ENCODE measurements at regions not wholly inside any gene's neighbourhood (a gene's known extent, or its start where the extent isn't known, plus 50 kb on each side); places are given as distances from the start of the nearest gene placed in this dataset.

DNA sequence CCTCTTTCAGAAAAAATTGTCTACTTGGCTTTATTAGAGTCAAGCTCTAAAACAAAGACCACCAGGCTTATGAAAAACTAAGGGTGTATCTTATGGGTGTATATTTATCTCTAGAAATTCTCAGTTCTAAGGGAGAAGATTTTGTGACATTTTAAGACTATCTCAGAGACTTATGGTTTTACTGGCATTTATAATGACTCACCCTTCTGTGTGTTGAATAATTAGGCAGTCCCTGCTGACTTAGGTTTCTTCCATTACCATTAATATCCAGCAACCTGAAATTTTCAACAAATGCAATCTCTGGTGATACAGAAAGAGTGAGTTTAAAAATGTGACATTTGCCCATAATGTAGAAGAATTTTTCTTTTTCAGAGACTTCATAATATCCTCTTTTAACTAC, 1015.0 kb upstream of the AGA start:
- TF ChIP-seq, protein P1, sequence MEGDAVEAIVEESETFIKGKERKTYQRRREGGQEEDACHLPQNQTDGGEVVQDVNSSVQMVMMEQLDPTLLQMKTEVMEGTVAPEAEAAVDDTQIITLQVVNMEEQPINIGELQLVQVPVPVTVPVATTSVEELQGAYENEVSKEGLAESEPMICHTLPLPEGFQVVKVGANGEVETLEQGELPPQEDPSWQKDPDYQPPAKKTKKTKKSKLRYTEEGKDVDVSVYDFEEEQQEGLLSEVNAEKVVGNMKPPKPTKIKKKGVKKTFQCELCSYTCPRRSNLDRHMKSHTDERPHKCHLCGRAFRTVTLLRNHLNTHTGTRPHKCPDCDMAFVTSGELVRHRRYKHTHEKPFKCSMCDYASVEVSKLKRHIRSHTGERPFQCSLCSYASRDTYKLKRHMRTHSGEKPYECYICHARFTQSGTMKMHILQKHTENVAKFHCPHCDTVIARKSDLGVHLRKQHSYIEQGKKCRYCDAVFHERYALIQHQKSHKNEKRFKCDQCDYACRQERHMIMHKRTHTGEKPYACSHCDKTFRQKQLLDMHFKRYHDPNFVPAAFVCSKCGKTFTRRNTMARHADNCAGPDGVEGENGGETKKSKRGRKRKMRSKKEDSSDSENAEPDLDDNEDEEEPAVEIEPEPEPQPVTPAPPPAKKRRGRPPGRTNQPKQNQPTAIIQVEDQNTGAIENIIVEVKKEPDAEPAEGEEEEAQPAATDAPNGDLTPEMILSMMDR (IDR thresholded peaks at IDR 0.05; ENCODE audit: low read depth, low read length, missing control alignments): no peak
- DNase-seq (ENCODE audit: extremely low read depth, low read depth): no peak
- H3K4me3 ChIP-seq (replicated peaks; ENCODE audit: low read depth, low read length): no peak overlapping the region

DNA sequence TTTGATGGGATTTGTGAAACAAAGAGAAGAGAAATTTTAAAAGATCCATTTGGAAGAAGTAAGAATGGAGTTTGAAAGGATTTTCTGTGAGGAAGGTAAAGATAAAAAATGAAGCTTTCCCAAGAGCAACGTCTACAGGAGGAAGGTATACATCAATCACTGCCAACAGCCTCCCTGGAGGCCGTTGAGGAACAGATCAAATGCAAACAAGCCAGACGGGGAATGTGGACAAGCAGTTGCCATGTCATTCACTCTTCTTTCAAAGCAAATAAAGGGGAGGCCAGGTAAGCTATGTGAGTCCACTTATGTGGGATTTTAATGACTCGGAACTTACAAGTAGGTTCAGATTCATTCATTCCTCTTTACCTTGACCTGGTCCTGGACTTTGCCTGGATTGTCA, 1020.5 kb upstream of the AGA start:
- H3K4me3 ChIP-seq (replicated peaks; ENCODE audit: low read depth, low read length): no peak overlapping the region
- TF ChIP-seq, protein P1 (IDR thresholded peaks at IDR 0.05; ENCODE audit: low read depth, low read length, missing control alignments): no peak
- no peak for DNase-seq (ENCODE audit: extremely low read depth, low read depth)

DNA sequence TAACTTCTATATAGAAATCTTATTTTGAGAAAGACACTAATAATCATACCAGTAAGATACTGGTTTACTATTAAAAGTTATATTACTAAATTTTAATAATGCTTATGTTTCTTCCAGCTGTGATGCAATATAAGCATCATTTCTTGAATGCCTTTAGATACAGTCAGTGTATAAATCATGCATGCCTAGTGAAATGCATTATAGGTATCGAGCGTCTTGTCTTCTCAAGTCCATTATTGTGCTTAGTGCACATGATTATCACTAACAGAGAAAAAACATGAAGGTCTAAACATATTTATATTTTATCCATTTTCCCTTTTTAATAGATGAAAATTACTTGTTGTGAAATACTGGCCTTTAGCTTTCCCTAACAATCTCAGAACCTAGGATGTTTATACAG, 1021.5 kb upstream of the AGA start:
- no peak overlapping the region for H3K4me3 ChIP-seq (replicated peaks; ENCODE audit: low read depth, low read length)
- TF ChIP-seq, protein P1 (IDR thresholded peaks at IDR 0.05; ENCODE audit: low read depth, low read length, missing control alignments): no peak
- no peak for DNase-seq (ENCODE audit: extremely low read depth, low read depth)

DNA sequence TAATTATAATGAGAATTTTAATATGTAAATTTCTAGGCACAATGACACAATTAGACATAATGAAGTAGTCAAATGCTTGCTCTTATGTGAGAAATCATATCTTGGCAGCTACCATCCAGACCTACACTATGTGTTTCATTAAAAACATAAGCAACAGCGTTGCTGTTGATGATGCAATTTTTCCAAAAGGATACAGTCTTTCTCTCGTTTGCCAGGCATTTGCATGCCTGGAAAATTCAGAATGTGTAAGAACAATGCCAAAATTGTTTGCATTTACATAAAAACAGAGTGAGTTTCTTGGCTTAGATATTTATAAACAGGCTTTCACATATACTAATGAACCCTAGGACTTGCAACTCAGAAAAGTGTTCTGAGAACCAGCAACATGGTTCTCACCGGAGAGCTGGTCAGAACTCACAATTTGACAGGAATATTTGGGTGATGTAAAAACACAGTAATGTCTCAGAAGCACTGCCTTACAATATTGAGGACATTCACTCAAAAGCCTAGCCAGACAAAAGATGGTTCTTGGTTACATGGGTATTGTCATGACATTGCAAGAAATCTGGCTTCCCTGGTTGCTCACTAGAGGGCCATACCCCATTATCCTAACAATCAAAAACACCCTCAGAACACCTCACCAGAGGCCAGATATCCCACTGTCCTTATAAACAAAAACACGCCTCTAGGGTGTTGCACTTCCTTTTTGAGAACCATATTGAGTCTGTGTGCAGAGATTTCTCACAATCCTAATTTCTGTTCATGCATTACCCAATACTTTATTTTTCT, 1029.0 kb upstream of the AGA start:
- no peak overlapping the region for H3K4me3 ChIP-seq (replicated peaks; ENCODE audit: low read depth, low read length)
- TF ChIP-seq, protein P1 (IDR thresholded peaks at IDR 0.05; ENCODE audit: low read depth, low read length, missing control alignments): no peak
- DNase-seq (ENCODE audit: extremely low read depth, low read depth): no peak

DNA sequence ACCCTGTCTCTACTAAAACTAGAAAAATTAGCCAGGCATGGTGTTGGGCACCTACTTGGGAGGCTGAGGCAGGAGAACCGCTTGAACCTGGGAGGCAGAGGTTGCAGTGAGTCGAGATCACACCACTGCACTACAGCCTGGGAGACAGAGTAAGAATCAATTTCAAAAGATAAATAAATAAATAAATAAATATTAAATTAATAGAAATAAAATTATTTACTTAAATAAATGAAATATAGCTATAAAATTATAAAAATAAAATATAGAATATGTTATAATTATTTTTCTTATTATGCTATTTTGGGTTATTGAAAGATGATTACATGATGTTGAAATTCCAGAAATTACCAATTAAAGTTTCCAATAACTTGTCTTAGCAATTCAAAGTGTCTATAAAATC, 1029.8 kb upstream of the AGA start:
- TF ChIP-seq, protein P1 (IDR thresholded peaks at IDR 0.05; ENCODE audit: low read depth, low read length, missing control alignments): no peak
- H3K4me3 ChIP-seq (replicated peaks; ENCODE audit: low read depth, low read length): no peak overlapping the region
- DNase-seq (ENCODE audit: extremely low read depth, low read depth): no peak

DNA sequence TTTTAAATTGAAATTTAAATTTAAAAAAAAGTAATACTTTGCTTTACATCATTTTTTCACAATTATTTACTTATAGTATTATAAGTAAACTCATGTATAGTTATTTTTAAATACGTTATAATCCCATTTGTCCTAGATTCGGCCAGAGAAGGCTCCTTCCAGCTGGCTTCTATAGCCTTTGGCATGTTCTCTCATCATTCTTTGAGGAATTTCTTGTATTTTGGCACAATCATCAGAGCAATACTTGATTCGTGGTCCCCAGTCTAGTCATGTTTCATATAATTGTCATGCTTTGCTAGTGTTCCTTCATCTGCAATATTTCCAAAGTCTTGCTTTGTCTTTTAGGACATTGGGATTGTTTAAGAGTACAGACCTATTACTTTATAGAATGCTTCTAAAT, 1037.9 kb upstream of the AGA start:
- DNase-seq (ENCODE audit: extremely low read depth, low read depth): no peak
- H3K4me3 ChIP-seq (replicated peaks; ENCODE audit: low read depth, low read length): no peak overlapping the region
- TF ChIP-seq, protein P1 (IDR thresholded peaks at IDR 0.05; ENCODE audit: low read depth, low read length, missing control alignments): no peak

DNA sequence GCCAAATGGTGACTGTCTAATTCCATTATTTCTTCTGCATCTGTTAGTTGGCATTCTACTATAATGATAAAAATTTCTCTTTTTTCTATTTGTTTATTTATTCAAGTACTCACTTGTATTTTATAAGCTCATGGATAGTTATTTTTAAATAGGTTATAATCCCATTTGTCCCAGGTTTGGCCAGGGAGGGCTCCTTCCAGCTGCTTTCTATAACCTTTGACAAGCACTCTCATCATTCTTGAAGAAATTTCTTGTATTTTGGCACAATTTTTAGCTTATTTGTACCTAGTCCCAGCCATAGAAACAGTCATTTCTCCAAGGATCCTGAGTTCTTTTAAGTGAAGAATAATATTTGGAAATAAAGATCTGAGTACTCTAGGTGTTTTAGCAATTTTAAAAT, 1038.6 kb upstream of the AGA start:
- DNase-seq (ENCODE audit: extremely low read depth, low read depth): no peak
- H3K4me3 ChIP-seq (replicated peaks; ENCODE audit: low read depth, low read length): no peak overlapping the region
- TF ChIP-seq, protein P1 (IDR thresholded peaks at IDR 0.05; ENCODE audit: low read depth, low read length, missing control alignments): no peak

Measured in HFF-Myc (cell line).